WTC11 (cell line): ENCODE measurements at regions not wholly inside any gene's neighbourhood (a gene's known extent, or its start where the extent isn't known, plus 50 kb on each side); places are given as distances from the start of the nearest gene placed in this dataset.

Source experiments
- ATAC-seq: fragments of 200-7000 bp; cut with Tn5 transposase; 2 replicates; pipeline ENCODE4 v1.10.0; 2021; ENCODE audit warnings: mild to moderate bottlenecking, moderate library complexity
- CTCF ChIA-PET: fragments of 300-600 bp; sonication (Branson Sonifier 250); formaldehyde crosslinking; loops from one replicate; lab custom pipeline; 2021; ENCODE audit warnings: antibody characterized with exemption; lab: Charles Lee
- POLR2A ChIA-PET: fragments of 350-600 bp; sonication (Branson Sonifier 250); formaldehyde crosslinking; loops from one replicate; lab custom pipeline; 2021; ENCODE audit warnings: antibody characterized with exemption; lab: Charles Lee
- DNase-seq: peaks from one replicate; pipeline ENCODE4 v3.0.0; 2021; ENCODE audit warnings: low spot score
- H3K27ac Mint-ChIP-seq: 2 replicates; pipeline ENCODE4 v1.8.0; 2021; ENCODE audit warnings: mixed read lengths
- H3K27me3 Mint-ChIP-seq: 2 replicates; pipeline ENCODE4 v1.8.0; 2021; ENCODE audit warnings: low read depth, mild to moderate bottlenecking, moderate library complexity, mixed read lengths
- H3K36me3 Mint-ChIP-seq: 2 replicates; pipeline ENCODE4 v1.8.0; 2021; ENCODE audit warnings: mixed read lengths
- H3K4me1 Mint-ChIP-seq: 2 replicates; pipeline ENCODE4 v1.8.0; 2022; ENCODE audit warnings: mixed read lengths
- H3K4me3 Mint-ChIP-seq: 2 replicates; pipeline ENCODE4 v1.8.0; 2021; ENCODE audit warnings: mild to moderate bottlenecking, moderate library complexity, mixed read lengths
- H3K9me3 Mint-ChIP-seq: 2 replicates; pipeline ENCODE4 v1.8.0; 2021; ENCODE audit warnings: mixed read lengths
- AR ChIP-seq: fragments of 250-450 bp; sonication (Bioruptor Pico); IDR thresholded peaks from 2 replicates; pipeline ENCODE4 v1.9.0; 2021; ENCODE audit warnings: mild to moderate bottlenecking
- ESRRA ChIP-seq: sonication (generic); formaldehyde crosslinking; IDR thresholded peaks from 2 replicates; pipeline ENCODE4 v1.8.1; 2022; ENCODE audit warnings: mild to moderate bottlenecking, missing genetic modification reagents, borderline replicate concordance
- FOXJ3 ChIP-seq: sonication (generic); formaldehyde crosslinking; IDR thresholded peaks from 2 replicates; pipeline ENCODE4 v1.9.0; 2021; ENCODE audit warnings: missing genetic modification reagents, mild to moderate bottlenecking, borderline replicate concordance
- GABPB1 ChIP-seq: sonication (generic); formaldehyde crosslinking; IDR thresholded peaks from 2 replicates; pipeline ENCODE4 v1.8.1; 2023; ENCODE audit warnings: mild to moderate bottlenecking, missing genetic modification reagents
- IRF2 ChIP-seq: sonication (generic); formaldehyde crosslinking; IDR thresholded peaks from 2 replicates; pipeline ENCODE4 v1.8.0; 2022; ENCODE audit warnings: low read depth, missing genetic modification reagents, borderline replicate concordance
- JUN ChIP-seq: sonication (generic); formaldehyde crosslinking; IDR thresholded peaks from 2 replicates; pipeline ENCODE4 v1.8.0; 2023; ENCODE audit warnings: mild to moderate bottlenecking, missing genetic modification reagents
- NFE2L1 ChIP-seq: sonication (generic); formaldehyde crosslinking; IDR thresholded peaks from 2 replicates; pipeline ENCODE4 v1.8.1; 2023; ENCODE audit warnings: missing genetic modification reagents
- PREB ChIP-seq: sonication (generic); formaldehyde crosslinking; IDR thresholded peaks from 2 replicates; pipeline ENCODE4 v1.8.1; 2022; ENCODE audit warnings: mild to moderate bottlenecking, missing genetic modification reagents, moderate library complexity, borderline replicate concordance
- PRRX2 ChIP-seq: fragments of 250-450 bp; sonication (Bioruptor Pico); IDR thresholded peaks from 2 replicates; pipeline ENCODE4 v1.8.0; 2021; ENCODE audit warnings: mild to moderate bottlenecking
- RELA ChIP-seq: sonication (generic); formaldehyde crosslinking; IDR thresholded peaks from 2 replicates; pipeline ENCODE4 v1.8.1; 2022; ENCODE audit warnings: missing genetic modification reagents, mild to moderate bottlenecking, borderline replicate concordance
- SMAD3 ChIP-seq: sonication (generic); formaldehyde crosslinking; IDR thresholded peaks from 2 replicates; pipeline ENCODE4 v1.8.0; 2022; ENCODE audit warnings: missing genetic modification reagents, mild to moderate bottlenecking, borderline replicate concordance
- ZNF138 ChIP-seq: sonication (generic); formaldehyde crosslinking; conservative IDR thresholded peaks from 2 replicates; pipeline ENCODE4 v1.8.1; 2022; ENCODE audit warnings: mild to moderate bottlenecking, moderate library complexity, missing genetic modification reagents
- ZNF219 ChIP-seq: sonication (generic); formaldehyde crosslinking; IDR thresholded peaks from 2 replicates; pipeline ENCODE4 v1.8.0; 2023; ENCODE audit warnings: missing genetic modification reagents, mild to moderate bottlenecking, borderline replicate concordance
- ZNF317 ChIP-seq: sonication (generic); formaldehyde crosslinking; IDR thresholded peaks from 2 replicates; pipeline ENCODE4 v1.8.1; 2023; ENCODE audit warnings: low read depth, mild to moderate bottlenecking, moderate library complexity, missing genetic modification reagents, borderline replicate concordance
- ZNF396 ChIP-seq: fragments of 250-450 bp; sonication (Bioruptor Pico); IDR thresholded peaks from 2 replicates; pipeline ENCODE4 v1.8.0; 2021; ENCODE audit warnings: mild to moderate bottlenecking, moderate library complexity, borderline replicate concordance
- ZNF423 ChIP-seq: fragments of 250-450 bp; sonication (Bioruptor Pico); IDR thresholded peaks from 2 replicates; pipeline ENCODE4 v2.1.2; 2022; ENCODE audit warnings: mild to moderate bottlenecking, moderate library complexity
- TF ChIP-seq, protein P1 (sequence below): sonication (generic); formaldehyde crosslinking; IDR thresholded peaks from 2 replicates; pipeline ENCODE4 v1.8.1; 2023; ENCODE audit warnings: mild to moderate bottlenecking, missing genetic modification reagents

DNA sequence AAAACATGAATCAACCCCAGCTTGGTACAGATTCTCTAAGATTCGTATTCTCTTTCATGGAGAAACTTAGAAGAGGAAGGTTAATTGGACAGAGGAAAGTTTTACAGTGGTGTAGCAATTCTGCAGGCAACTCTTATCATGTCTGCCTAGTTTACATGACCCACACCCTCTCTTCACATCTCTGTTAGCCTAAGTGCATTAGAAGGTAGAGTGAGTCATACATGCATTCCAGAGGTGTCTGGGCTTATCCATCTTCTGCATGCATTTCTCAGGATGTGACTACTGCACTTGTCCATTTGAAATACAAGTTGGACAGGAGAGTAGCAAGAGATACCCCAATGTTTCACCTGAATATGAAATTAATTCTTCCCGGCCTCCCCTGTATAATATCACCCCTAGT is 578.4 kb upstream of the NCAM2 start:
- H3K36me3 Mint-ChIP-seq: 0 out of 2 replicates have a peak, but pooled peaks cover 4% of the 10 kb centered on the region
- CTCF ChIA-PET: no interaction called here
- H3K4me1 Mint-ChIP-seq: no peaks in the 10 kb centered on the region
- TF ChIP-seq, protein P1, sequence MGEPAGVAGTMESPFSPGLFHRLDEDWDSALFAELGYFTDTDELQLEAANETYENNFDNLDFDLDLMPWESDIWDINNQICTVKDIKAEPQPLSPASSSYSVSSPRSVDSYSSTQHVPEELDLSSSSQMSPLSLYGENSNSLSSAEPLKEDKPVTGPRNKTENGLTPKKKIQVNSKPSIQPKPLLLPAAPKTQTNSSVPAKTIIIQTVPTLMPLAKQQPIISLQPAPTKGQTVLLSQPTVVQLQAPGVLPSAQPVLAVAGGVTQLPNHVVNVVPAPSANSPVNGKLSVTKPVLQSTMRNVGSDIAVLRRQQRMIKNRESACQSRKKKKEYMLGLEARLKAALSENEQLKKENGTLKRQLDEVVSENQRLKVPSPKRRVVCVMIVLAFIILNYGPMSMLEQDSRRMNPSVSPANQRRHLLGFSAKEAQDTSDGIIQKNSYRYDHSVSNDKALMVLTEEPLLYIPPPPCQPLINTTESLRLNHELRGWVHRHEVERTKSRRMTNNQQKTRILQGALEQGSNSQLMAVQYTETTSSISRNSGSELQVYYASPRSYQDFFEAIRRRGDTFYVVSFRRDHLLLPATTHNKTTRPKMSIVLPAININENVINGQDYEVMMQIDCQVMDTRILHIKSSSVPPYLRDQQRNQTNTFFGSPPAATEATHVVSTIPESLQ: no peak
- TF ChIP-seq FOXJ3 (CRISPR knock-in tag) (no peak), ZNF138 (CRISPR knock-in tag) (no peak), ZNF396 (CRISPR knock-in tag) (no peak), AR (no peak), SMAD3 (CRISPR knock-in tag) (no peak), ZNF219 (CRISPR knock-in tag) (no peak), PREB (CRISPR knock-in tag) (no peak), JUN (CRISPR knock-in tag) (no peak), NFE2L1 (CRISPR knock-in tag) (no peak), ESRRA (no peak)
- peaks cover 25% of the 10 kb centered on the region for H3K9me3 Mint-ChIP-seq
- POLR2A ChIA-PET: no interaction called here
- H3K4me3 Mint-ChIP-seq: no peak overlapping the region
- ATAC-seq: no peak
- no peak for DNase-seq
- no peaks in the 10 kb centered on the region for H3K27me3 Mint-ChIP-seq
- H3K27ac Mint-ChIP-seq: no peak overlapping the region

DNA sequence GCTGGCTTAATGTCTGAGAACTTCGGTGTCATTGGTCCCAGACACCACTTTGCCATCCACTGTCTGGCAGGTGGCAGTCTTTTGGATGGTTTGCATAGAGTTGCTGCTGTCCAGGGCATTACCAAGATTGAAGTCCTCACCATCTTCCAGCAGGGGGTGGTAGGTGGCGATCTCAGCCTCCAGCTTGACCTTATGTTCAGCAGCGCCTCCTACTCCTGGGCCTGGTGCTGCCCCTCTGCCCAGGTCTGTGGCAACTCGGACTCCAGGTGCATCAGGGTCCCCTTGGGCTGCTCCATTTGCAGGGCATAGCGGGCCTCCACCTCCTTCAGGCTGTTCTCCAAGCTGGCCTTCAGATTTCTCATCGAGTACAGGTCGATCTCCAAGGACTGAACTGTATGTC is 573.3 kb upstream of the NCAM2 start:
- peak; percentile 43; the same call in 1 of the 2 replicates for ATAC-seq
- Mint-ChIP-seq H3K4me1 (peaks cover 3% of the 10 kb centered on the region), H3K27ac (no peak overlapping the region), H3K36me3 (0 out of 2 replicates have a peak, but pooled peaks cover 4% of the 10 kb centered on the region), H3K27me3 (no peaks in the 10 kb centered on the region), H3K9me3 (peaks cover 49% of the 10 kb centered on the region), H3K4me3 (no peak overlapping the region)
- POLR2A ChIA-PET: no interaction called here
- peak; percentile 36 for DNase-seq
- CTCF ChIA-PET: no interaction called here
- TF ChIP-seq GABPB1: no peak
- no peak for TF ChIP-seq ZNF317 (CRISPR knock-in tag)
- TF ChIP-seq RELA (CRISPR knock-in tag): no peak
- no peak for TF ChIP-seq ZNF423 (CRISPR knock-in tag)
- no peak for TF ChIP-seq IRF2 (CRISPR knock-in tag)
- no peak for TF ChIP-seq PREB (CRISPR knock-in tag)
- no peak for TF ChIP-seq PRRX2 (CRISPR knock-in tag)
- TF ChIP-seq, all 79 proteins: peak for 0
